ENCODE measurements at regions not wholly inside any gene's neighbourhood (a gene's known extent, or its start where the extent isn't known, plus 50 kb on each side); places are given as distances from the start of the nearest gene placed in this dataset.

DNA sequence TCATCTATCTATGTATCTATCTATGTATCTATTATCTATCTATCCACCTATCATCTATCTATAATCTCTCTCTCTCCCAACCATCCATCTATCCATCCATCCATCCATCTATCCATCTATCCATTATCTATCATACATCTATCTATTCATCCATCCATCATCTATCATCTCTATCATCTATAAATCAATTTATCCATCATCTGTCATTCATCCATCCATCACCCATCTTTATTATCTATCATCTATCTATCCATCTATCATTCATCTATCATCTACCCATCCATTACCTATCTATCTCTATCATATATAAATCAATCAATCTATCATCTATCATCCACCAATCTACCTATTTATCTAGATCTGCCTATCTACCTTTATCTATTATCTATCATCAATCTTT is 69.4 kb upstream of the PPP2R3B start:
- H3K79me2 ChIP-seq (ENCODE audit: control insufficient read depth, insufficient read depth, low read length), result no peaks in the 10 kb centered on the region
- no peak overlapping the region for H3K9ac ChIP-seq (ENCODE audit: insufficient read depth, low read length)
- H3K4me1 ChIP-seq (ENCODE audit: control insufficient read depth, extremely low read depth, insufficient read depth, low read length), result no peaks in the 10 kb centered on the region
- H4K20me1 ChIP-seq (ENCODE audit: control insufficient read depth, extremely low read depth, insufficient read depth, low read length), result no peaks in the 10 kb centered on the region
- no peak overlapping the region for H3K4me3 ChIP-seq (replicated peaks in 1 of 4; ENCODE audit: control extremely low read depth in 1 of 4, insufficient read depth in 1 of 4, low read depth in 3 of 4, low read length in 4 of 4)
- DNase-seq (ENCODE audit: low read depth in 2 of 2), result no peak
- H3K27ac ChIP-seq (ENCODE audit: insufficient read depth, low read length), result no peak overlapping the region
- TF ChIP-seq, protein P1, sequence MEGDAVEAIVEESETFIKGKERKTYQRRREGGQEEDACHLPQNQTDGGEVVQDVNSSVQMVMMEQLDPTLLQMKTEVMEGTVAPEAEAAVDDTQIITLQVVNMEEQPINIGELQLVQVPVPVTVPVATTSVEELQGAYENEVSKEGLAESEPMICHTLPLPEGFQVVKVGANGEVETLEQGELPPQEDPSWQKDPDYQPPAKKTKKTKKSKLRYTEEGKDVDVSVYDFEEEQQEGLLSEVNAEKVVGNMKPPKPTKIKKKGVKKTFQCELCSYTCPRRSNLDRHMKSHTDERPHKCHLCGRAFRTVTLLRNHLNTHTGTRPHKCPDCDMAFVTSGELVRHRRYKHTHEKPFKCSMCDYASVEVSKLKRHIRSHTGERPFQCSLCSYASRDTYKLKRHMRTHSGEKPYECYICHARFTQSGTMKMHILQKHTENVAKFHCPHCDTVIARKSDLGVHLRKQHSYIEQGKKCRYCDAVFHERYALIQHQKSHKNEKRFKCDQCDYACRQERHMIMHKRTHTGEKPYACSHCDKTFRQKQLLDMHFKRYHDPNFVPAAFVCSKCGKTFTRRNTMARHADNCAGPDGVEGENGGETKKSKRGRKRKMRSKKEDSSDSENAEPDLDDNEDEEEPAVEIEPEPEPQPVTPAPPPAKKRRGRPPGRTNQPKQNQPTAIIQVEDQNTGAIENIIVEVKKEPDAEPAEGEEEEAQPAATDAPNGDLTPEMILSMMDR (conservative IDR thresholded peaks at IDR 0.05 in 1 of 2, IDR thresholded peaks at IDR 0.05 in 1 of 2; ENCODE audit: low read depth in 1 of 2, low read length in 2 of 2), result no peak
- TF ChIP-seq EZH2 (IDR thresholded peaks at IDR 0.05; ENCODE audit: low read length, missing control alignments), result no peak
- H3K4me2 ChIP-seq (ENCODE audit: extremely low read depth, insufficient read depth, low read length), result no peak overlapping the region
- H3K36me3 ChIP-seq (ENCODE audit: control insufficient read depth, insufficient read depth, low read length), result no peaks in the 10 kb centered on the region
- H3K9me3 ChIP-seq (ENCODE audit: control insufficient read depth, insufficient read depth, low read depth, low read length), result no peaks in the 10 kb centered on the region
- no peak overlapping the region for H2AFZ ChIP-seq (ENCODE audit: low read length)
- H3K27me3 ChIP-seq (ENCODE audit: control insufficient read depth, insufficient read depth, low read length), result no peaks in the 10 kb centered on the region

DNA sequence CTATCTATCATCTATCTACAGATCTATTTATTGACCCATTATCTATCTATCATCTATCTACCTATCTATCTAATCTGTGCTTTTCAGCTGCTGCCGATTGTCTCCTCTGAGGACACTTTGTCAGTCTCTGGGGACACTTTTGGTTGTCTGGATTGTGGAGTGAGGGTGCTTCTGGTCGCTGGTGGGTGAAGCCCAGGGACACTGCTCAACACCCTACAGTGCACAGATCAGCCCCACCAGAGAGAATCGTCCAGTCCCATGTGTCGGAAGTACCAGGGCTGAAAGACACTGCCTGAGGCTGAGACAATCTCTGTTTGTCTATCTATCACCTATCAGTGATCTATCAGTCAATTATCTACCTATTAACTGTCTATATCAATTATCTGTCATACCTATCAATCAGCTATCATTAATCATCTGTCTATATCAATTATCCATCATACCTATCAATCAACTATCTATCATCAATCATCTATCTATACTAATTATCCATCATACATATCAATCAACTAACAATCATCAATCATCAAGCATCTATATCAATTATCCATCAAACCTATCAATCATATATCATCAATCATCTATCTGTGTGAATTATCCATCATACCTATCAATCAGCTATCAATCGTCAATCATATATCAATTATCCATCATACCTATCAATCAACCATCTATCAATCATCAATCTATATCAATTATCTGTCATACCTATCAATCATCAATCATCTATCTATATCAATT is 70.0 kb upstream of the PPP2R3B start:
- Histone ChIP-seq H3K79me2 (ENCODE audit: control insufficient read depth, insufficient read depth, low read length) (no peaks in the 10 kb centered on the region), H3K4me3 (replicated peaks in 1 of 4; ENCODE audit: control extremely low read depth in 1 of 4, insufficient read depth in 1 of 4, low read depth in 3 of 4, low read length in 4 of 4) (no peak overlapping the region), H2AFZ (ENCODE audit: low read length) (no peak overlapping the region), H3K9me3 (ENCODE audit: control insufficient read depth, insufficient read depth, low read depth, low read length) (no peaks in the 10 kb centered on the region), H3K4me1 (ENCODE audit: control insufficient read depth, extremely low read depth, insufficient read depth, low read length) (no peaks in the 10 kb centered on the region), H3K36me3 (ENCODE audit: control insufficient read depth, insufficient read depth, low read length) (no peaks in the 10 kb centered on the region), H3K27ac (ENCODE audit: insufficient read depth, low read length) (no peak overlapping the region), H3K27me3 (ENCODE audit: control insufficient read depth, insufficient read depth, low read length) (no peaks in the 10 kb centered on the region), H3K4me2 (ENCODE audit: extremely low read depth, insufficient read depth, low read length) (no peak overlapping the region), H4K20me1 (ENCODE audit: control insufficient read depth, extremely low read depth, insufficient read depth, low read length) (no peaks in the 10 kb centered on the region), H3K9ac (ENCODE audit: insufficient read depth, low read length) (no peak overlapping the region)
- TF ChIP-seq EZH2 (IDR thresholded peaks at IDR 0.05; ENCODE audit: low read length, missing control alignments), result no peak
- TF ChIP-seq, protein P1 (conservative IDR thresholded peaks at IDR 0.05 in 1 of 2, IDR thresholded peaks at IDR 0.05 in 1 of 2; ENCODE audit: low read depth in 1 of 2, low read length in 2 of 2), result no peak
- no peak for DNase-seq (ENCODE audit: low read depth in 2 of 2)

GRCh38 chrX:457292-457679 is 70.6 kb upstream of the PPP2R3B start:
- no peaks in the 10 kb centered on the region for H4K20me1 ChIP-seq (ENCODE audit: control insufficient read depth, extremely low read depth, insufficient read depth, low read length)
- no peak overlapping the region for H3K27ac ChIP-seq (ENCODE audit: insufficient read depth, low read length)
- no peak overlapping the region for H3K4me3 ChIP-seq (replicated peaks in 1 of 4; ENCODE audit: control extremely low read depth in 1 of 4, insufficient read depth in 1 of 4, low read depth in 3 of 4, low read length in 4 of 4)
- no peaks in the 10 kb centered on the region for H3K4me1 ChIP-seq (ENCODE audit: control insufficient read depth, extremely low read depth, insufficient read depth, low read length)
- no peak overlapping the region for H3K4me2 ChIP-seq (ENCODE audit: extremely low read depth, insufficient read depth, low read length)
- H3K9me3 ChIP-seq (ENCODE audit: control insufficient read depth, insufficient read depth, low read depth, low read length), result peaks cover 2% of the 10 kb centered on the region
- H3K27me3 ChIP-seq (ENCODE audit: control insufficient read depth, insufficient read depth, low read length), result no peaks in the 10 kb centered on the region
- no peak overlapping the region for H2AFZ ChIP-seq (ENCODE audit: low read length)
- no peak overlapping the region for H3K9ac ChIP-seq (ENCODE audit: insufficient read depth, low read length)
- TF ChIP-seq EZH2 (IDR thresholded peaks at IDR 0.05; ENCODE audit: low read length, missing control alignments), result no peak
- TF ChIP-seq, protein P1 (conservative IDR thresholded peaks at IDR 0.05 in 1 of 2, IDR thresholded peaks at IDR 0.05 in 1 of 2; ENCODE audit: low read depth in 1 of 2, low read length in 2 of 2), result no peak
- no peaks in the 10 kb centered on the region for H3K36me3 ChIP-seq (ENCODE audit: control insufficient read depth, insufficient read depth, low read length)
- H3K79me2 ChIP-seq (ENCODE audit: control insufficient read depth, insufficient read depth, low read length), result no peaks in the 10 kb centered on the region
- peak in 1 of 2 donors; percentile 6 for DNase-seq (ENCODE audit: low read depth in 2 of 2)

All from fibroblast of lung (primary cell).